ENCODE measurements at regions not wholly inside any gene's neighbourhood (a gene's known extent, or its start where the extent isn't known, plus 50 kb on each side); places are given as distances from the start of the nearest gene placed in this dataset.

DNA sequence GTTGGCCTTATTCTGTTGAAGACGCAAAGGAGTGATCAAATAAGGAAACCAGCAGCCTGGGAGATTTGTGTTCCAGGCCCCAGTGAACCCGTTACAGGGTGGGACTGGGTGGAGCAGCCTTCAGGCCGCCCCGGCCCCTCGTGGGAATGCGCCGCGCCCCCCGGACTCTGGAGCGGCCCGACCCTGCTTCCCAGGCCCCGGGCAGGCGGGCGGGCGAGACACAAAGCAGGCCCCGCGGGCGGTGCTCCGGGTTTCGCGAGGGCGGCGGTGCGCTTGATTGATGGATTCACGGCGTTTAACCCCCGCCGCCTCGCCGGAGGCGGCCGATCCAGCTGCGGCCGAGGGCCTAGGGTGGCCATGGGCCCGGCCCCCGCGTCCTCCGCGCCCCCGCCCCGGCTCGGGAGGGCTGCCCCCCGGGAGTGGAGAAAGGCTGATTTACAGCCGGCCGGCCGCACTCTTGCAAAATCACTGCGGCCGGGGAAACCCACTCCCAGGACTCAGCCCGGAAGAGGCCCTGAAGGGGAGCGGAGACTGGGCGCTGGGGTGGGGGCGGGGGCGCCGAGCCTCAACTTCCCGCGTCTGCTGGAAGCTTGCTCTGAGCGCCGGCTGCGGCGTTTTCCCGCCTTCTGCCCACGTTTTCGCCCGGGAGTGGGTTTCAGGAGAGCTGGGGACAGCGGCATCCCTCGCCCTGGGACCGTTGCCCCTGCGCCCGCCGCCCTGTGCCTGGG, 299.6 kb upstream of the NFE2L3 start:
- peak in 1 of 4 experiments; percentile 23 for DNase-seq

DNA sequence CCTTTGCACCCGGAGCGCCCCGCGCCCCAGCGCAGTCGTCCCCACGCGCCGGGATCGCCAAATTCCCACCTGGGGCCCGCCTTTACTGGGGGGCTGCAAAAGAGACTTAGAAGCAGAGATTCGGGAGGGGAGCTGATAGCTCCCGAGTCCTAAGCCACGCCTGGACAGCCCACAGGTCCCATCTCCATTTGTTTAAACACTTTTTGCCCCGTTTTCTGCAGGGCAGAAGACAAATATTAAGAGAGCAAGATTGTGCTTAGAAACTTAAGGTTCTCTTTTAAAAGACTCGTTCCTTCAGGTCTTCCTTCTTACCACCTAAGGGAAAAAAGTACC, 299.1 kb upstream of the NFE2L3 start:
- no peak for DNase-seq

DNA sequence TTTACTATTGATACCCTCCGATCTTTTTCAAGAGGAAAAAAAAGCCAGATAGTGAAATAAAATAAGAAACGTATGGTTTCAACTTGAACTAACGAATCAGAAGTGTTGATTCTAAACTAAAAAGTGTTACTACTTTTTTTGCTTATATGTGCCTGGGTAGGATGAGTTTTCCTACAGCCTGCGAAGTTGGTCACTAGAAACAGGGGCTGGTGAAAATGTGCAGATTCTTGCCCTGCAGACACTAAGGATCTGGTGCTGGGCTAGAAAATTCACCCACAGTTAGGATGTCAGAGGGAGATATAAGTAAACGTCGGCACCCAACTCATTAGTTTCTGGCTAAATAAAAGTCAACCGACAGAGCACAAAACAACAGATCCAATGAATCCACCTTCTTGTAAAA, 298.7 kb upstream of the NFE2L3 start:
- DNase-seq, result no peak

DNA sequence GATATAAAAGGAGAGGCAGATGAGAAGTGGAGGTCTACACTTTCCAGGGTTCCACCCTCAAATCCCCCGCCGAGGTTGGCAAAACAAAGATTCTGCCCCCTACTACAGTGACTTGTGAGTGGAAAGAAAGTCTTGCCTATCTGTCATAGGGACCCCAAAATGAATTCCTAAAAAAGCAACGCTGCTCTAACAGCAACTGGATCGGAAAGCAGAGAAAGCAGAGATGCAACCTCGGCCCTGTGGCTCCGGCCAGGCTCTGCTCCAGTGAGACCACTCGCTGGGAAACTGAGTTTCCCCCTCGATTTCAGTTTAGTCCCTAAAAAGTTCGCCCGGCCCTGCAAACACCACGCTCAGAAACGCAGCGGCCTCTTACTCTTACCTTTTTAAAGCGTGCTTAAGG, 297.9 kb upstream of the NFE2L3 start:
- no peak for DNase-seq

DNA sequence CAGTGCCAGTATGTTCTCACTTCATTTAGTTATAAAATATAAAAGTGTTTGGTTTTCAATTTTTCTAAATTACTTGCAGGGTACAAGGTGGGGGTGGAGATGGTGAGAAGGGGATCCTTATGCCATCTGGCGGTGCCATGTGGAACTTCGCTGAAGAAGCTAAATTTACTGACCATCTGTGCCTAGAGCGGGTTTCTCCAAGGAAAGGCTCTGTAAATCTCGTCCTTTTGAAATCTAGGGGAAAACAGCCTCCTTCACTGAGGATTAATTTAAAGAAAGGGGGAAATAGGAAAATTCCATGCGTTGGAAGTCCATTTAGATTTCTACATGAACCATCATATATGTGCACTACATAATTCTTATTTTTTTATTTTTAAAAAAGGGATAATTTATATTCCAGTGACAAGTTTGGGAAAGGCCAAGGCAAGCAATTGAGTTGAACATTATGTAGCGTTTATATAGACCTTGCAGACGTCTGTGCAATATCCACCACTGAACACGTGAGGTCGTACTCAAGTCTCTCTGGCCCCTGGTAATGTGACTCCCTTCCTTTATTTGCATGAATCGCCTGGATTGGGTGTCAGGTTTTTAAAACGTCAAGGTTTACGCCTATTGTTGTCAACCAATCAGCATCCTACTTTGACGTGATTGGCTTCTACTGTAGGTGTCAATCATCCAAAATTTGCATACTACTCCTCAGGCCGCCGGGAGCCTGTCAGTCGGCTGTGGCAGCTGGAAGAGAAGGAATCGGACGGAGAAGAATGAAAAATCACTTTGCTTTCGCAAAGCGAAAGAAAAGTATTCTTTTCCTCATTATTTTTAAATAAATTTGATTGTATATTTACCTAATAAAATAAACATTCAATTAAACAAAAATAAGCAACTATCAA, 297.1 kb upstream of the NFE2L3 start:
- DNase-seq, result peak; percentile 37 to 62 (median 60)

DNA sequence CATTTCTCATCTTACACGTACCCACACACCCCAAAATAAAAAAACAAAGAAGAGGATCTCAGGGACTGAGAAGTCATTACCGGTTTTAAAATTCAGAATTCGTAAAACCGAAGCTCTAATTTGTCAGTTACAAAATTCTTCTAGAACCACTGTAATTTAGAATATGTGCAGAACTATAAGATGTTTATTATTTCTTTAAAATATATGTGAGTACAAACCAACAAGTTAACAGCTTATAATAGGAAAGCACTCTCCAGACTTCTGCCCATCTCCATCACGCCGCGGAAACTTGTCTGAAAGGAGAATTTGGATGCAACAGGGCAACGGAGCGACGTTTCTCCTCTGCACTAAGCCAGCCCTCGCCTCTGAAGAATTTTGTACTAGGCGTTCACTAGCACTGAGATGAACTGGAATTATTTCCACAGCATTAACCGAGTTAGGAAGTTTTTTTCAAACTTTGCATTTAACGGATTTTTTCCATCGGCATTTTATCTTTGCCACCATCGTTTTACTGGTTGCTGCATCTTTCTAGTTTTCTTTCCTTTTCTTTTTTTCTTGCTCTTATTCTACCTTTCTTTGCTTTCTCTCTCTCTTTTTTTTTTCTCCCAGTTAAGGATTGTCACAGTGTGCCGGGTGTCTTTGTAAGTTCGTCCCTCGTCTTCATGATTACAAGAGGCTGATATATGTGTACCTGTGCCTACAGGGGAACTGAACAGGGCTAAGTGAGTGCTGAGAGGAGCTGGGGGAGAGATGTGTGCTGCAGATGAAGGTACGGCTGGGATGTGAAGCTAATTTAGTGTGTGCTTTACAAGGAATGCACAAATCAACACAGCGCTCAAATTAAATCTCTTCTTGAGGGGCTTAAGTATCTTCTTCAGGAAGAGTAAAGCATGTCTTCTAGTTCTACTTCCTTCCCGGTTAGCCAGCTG, 295.9 kb upstream of the NFE2L3 start:
- DNase-seq, result no peak

DNA sequence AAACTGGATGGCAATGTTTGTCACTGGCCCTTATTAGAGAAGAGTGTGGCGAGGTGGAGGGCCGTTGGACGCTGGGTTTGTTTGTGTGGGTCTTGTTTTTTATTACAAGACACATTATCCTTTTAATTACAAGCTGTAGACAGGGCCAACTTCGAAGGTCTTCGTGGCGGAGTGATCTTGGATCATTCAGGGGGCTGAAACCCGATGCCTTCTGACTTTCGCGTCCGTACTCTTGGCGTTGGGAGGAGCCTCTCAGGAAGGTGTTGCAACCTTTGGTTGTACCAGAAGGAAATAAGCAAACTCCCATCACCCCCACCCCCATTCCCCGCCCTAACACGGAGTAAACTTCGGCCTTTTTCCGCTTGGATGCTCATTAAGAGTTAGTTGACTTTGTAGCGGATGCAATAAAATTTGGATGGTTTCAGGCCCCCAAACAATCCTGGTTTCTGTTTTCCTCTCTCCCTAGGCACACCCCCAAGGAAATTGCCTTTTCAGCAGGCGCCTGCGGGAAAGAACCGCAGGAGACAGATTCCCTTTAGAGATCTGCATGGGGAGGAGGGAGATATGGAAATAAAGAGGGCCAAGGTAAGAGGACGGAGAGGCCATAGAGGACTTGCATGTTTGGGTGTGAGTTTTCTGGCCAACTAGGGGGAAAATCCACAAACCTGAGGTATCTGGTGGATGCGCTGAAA, 294.5 kb upstream of the NFE2L3 start:
- DNase-seq, result no peak

DNA sequence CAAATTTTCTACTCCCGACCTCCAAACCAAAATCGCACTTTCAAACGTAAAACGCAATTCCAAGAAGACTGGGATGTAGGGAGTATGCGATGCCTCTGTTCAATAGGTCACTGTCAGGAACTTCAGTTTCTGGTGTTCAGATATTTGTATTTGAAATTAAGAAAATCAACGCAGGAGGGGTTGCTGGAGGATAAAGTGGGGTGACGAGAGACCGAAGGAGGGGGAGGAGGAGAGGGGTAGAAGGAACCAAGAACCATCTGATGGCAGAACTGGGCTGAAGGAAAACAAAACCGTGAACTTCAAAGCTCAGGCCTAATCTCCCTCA, 293.8 kb upstream of the NFE2L3 start:
- DNase-seq, result no peak

DNA sequence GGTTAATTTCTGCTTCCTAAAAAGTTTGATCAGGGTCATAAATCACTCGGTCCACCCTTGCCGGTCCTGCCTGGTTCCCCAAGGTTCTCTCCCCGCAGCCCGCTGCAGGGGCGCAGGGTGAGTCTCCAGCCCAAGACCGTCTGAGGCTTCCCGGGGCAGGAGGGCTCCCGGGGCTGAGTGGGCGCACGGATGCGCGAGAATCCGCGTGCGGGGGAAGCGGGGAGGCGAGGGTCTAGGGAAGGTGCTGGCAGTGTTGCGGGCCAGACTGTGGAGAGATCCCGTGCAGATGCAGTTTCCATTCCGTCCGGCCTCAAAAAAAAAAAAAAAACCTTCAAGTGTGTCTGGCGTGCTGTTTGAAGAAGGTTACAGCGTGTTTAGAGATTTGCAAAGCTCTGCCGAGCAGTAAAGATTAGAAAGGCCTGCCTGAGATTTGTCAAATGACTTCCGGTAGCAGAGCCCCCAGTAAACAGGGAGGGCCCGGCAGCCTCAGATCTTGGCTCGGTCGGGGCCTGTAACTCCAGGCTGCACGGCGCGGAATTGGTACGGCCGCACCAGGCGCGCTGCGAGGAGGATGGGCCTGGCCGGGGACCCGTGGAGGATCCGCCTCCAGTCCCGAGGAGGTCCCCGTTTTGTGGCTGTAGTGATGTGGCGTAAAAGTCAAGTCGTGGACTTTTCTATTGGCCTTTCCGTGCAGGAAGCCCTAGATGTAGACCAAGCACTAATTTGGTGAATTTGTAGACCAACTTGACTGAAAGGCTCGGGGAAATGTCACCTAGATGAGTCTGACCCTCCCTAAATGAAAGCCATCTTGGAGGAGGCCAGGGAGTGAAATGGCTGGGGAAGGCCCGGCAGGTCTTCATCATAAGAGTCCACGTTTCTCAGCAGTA, 293.2 kb upstream of the NFE2L3 start:
- DNase-seq, result no peak

DNA sequence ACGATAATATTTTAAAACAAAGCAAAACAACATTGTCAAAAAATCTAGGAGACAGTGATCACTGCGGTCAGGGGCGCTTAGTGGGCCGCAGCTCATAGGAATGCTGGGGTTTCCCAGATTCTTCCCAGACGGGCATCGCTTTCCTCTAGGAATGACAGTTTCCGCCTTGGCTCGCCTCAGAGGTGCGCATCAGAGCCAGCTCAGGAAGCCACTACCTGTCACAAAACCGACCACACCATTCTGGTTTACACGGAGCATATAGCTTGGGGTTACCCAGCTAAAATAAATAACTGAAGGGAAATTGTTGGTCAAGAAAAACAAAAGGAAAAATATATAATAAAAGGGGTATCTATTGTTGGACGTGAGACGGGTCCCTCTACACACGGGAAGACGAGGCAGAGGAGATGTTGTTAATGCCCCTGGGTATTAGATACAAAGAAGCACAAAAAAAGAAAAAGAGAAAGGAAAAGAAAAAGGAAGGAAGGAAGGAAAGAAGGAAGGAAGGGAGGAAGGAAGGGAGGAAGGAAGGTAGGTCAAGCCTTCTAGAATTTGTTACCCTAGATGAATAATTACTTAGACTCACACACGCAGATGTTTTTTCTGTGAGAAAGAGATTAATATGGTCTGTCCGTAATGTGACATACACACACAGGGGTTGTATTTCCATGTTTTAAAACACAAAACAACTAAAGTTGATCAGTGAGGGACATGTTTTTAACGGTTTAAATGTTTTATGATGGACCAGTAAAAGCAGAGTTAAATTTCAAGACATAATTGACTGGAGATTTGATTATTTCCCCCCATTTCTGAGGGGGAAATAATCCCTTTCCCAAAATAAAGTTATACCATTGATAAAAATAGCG, 292.4 kb upstream of the NFE2L3 start:
- no peak for DNase-seq

DNA sequence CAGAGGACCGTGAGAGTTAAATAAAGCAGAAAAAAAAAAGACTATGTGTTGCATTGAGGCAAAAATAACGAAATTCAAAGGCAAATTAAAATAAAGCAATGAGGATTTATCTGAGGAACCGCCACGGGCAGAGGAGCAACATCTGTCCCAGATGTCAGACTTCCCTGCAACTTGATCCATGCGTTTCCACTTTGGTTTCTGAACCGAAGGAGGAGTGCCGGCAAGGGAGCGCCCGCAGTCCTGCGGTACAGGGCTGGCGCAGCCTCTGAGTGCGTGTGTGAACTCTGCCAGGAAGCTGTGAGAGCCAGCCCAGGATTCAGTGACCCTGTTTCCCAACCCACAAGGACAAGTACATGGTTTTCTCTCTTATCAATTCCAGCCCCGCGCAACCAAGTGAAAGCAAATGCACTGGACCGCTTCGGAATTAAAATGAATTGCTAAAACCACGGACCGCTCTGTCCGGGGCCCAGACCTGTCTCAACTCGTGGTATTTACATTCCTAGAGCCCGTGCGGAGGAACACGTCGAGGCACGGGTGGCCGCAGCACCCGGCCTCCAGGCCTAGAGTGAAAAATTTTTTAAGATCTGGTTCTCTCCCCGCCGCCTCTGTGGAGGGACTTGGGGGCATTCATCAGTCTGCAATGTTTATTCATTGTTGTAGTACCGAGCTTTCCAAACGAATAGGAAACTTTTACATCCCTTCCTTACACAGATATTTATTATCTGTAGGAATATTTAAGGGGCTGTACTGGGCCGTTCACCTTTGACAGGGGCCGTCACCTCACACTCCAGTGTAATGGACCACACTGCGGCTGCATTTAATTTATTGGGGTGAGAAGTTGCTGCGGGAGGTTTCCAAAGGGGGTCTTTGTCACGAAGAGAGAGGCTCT, 291.5 kb upstream of the NFE2L3 start:
- peak in 1 of 4 experiments; percentile 7 for DNase-seq

DNA sequence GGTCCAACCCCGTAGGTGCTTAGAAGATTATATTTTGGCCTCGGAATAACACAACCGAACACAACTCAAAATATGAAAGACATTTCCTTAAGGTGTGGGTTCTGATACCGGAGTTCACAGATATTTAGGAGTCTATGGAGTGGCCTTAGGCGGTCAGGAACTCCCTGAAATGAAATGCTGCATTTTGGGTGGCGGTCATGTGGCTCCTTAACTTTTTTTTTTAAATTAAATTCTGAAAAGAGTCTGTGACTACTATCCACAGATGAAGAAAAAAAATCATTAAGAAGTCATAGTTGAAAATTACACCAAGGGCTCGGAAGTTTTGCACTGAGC, 290.9 kb upstream of the NFE2L3 start:
- DNase-seq, result no peak

DNA sequence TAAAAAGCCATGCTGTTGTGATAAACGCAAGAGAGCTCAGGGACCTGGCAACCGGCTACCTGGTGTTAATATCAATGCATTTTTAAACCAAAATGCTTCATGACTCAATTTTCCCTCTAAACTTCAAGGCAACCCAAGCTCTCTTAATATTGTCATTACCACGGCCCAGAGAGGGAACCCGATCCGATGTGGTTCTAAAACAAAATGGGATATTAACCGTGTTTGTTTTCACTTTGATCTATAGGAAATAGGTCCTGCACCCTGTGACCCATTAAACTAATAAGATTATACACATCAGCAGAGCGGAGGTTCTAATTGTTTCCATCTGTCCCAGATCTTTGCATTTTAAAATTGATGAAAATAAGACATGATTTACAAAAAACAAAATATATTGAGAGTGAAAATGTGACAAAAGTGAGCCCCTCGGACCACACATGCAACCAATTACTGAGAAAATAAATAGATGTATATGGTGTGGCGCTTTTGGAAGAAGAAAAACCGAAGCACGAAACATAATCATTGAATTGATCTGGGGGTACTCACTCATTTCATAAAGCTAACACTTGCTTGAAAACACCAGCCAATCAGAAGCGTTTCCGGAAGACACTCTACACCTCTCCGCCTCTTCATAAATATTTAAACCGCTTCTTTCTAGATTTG, 290.3 kb upstream of the NFE2L3 start:
- no peak for DNase-seq

DNA sequence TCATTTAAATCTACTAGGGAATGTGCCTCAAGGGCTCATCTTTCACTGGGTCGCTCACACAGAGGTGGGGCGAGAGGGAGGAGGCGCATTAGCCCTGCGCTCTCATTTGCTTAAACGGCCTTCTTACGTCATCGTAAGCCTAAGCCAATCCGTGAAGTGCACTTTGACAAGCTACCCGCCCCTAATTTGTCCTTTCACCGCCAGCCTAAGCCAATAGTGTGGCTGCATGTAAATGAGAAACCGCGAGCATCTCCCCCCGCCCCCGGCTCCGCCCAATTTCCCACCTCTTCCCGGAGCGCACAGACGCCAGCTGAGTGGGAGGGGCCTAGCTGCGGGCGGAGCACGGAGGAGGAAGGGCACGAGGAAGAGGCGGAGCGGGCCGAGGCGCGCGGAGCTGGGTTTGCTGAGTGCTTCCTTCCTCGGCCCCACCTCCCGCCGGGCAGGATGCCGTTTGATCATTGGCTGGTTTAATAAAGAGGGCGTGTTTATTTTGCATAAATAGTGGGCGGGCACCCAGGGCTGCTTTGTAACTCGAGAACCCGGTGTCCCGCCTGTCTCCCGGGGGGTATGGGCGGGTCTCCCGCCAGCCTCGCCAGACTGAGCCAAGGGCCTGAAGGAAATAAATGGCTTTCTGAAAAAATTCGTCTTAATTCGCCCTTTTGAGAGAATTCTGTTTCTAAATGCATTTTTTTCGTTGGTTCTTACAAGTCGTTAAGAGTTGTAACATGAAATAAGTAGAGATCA, 289.6 kb upstream of the NFE2L3 start:
- DNase-seq, result peak; percentile 96 to 98 (median 98)

DNA sequence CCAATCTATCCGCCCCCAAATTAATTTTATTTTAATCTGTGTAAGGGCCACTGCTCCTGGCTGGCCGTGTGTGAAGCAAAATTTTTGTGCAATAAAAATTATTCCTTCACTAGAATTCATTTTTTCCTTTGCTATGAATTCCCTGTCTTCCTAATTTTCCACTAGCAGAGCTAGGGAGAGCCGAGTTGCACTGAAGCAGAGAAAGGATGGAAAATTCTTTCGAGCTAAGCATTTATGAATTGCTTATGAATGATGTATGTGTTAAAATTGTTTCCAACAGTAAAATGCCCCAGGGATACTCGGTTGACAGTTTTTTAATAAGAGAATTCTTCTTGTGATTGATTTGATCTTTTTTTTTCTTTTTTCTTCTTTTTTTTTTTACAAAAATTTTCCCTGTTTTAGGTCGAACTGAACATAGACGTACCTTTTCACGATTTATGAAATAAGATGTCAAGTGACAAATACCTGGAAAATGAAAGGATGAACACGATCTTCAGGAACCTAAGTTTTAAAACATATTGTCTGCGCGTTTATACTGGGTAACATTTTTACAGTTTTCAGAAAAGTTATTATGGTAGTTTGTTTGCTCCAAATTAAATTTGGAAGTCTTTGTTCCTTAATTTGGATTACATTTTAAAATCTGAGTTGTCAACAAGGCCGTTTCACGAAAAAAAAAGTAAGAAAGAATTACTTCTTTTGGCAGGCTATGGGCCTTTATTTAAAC, 288.8 kb upstream of the NFE2L3 start:
- DNase-seq, result no peak

DNA sequence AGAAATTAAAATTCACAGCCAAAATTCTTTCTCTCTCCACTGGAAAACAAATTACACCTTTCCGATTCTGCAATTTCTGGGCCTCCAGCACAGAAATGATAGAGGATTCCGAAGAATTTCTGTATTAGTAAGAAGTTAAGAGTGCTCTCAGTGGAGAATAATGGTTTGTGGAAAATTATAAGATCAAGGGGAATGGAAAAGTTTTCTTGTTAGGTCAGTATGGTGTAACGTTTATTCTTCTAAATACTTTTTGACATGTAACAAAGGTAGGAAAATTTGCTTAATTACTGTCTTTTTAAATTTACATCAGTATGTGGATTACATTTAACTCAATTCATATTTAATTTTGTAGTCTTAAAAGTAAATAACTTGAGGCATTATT, 288.3 kb upstream of the NFE2L3 start:
- no peak for DNase-seq

DNA sequence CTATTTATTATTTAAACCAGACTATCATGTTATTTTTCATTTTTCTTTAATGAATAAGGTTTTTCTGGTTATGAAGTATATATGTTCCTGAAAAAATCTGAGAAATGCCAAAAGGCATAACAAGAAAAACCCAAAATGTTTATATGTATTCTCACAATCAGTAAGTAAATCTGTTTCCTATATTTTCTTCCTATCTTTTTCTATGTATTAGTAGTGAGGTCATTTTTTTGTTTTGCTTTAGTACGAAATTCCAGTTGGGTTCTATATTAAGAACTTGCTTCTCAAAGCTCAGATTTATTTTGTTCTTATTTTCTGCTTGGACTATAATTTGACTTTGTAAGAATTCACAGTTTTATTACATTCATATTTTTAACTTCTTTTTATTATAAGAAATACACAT, 287.5 kb upstream of the NFE2L3 start:
- DNase-seq, result no peak

All from suppressor macrophage (primary cell).